Keratinocyte (primary cell): ENCODE measurements at regions not wholly inside any gene's neighbourhood (a gene's known extent, or its start where the extent isn't known, plus 50 kb on each side); places are given as distances from the start of the nearest gene placed in this dataset.

Source experiments
- DNase-seq: peaks from one replicate; pipeline ENCODE4 v3.0.0-alpha.2; 2011; ENCODE audit warnings: low read depth, missing footprints, low spot score
- FAIRE-seq: peaks from 2 replicates; lab custom pipeline; 2011; peaks lifted over from hg19 to GRCh38; lab: Jason Lieb, UNC
- H2AFZ ChIP-seq: 2 replicates; pipeline ENCODE4 v1.6.0; 2012; ENCODE audit warnings: low read length, control low read depth, inconsistent platforms; ENCODE audit not compliant: control insufficient read depth
- H3K27ac ChIP-seq: 2 replicates; pipeline ENCODE4 v1.5.1; 2011; ENCODE audit warnings: low read length; ENCODE audit not compliant: control insufficient read depth, insufficient read depth
- H3K27me3 ChIP-seq: 3 replicates; pipeline ENCODE4 v1.6.0; 2011; ENCODE audit warnings: low read length; ENCODE audit not compliant: control insufficient read depth, insufficient read depth; ENCODE audit errors: extremely low read depth
- H3K36me3 ChIP-seq, 2 experiments: 2 replicates in 1 of 2; 3 replicates in 1 of 2; pipeline ENCODE4 v1.5.1; 2011; ENCODE audit warnings: low read length in 2 of 2, mild to moderate bottlenecking in 1 of 2; ENCODE audit not compliant: control insufficient read depth in 2 of 2, insufficient read depth in 2 of 2; ENCODE audit errors: extremely low read depth in 1 of 2
- H3K4me1 ChIP-seq: 3 replicates; pipeline ENCODE4 v1.5.1; 2011; ENCODE audit warnings: low read length; ENCODE audit not compliant: control insufficient read depth, insufficient read depth; ENCODE audit errors: extremely low read depth
- H3K4me2 ChIP-seq: 3 replicates; pipeline ENCODE4 v1.6.0; 2011; ENCODE audit warnings: low read depth, low read length; ENCODE audit not compliant: control insufficient read depth, insufficient read depth; ENCODE audit errors: extremely low read depth
- H3K4me3 ChIP-seq, 3 experiments: fragments of 200-600 bp in 1 of 3; sonication (generic) in 1 of 3; 2 replicates in 2 of 3; 3 replicates in 1 of 3; pipeline ENCODE4 v1.5.1; 2011 to 2016; ENCODE audit warnings: low read length in 3 of 3, mild to moderate bottlenecking in 3 of 3, control low read depth in 2 of 3, inconsistent platforms in 1 of 3, low read depth in 1 of 3, mixed read lengths in 1 of 3, mixed run types in 1 of 3, moderate library complexity in 1 of 3; ENCODE audit not compliant: control insufficient read depth in 2 of 3, insufficient read depth in 2 of 3; ENCODE audit errors: extremely low read depth in 1 of 3
- H3K79me2 ChIP-seq: 2 replicates; pipeline ENCODE4 v1.6.0; 2012; ENCODE audit warnings: low read length; ENCODE audit not compliant: control insufficient read depth, insufficient read depth
- H3K9ac ChIP-seq: 3 replicates; pipeline ENCODE4 v1.6.0; 2011; ENCODE audit warnings: low read length; ENCODE audit not compliant: control insufficient read depth, insufficient read depth; ENCODE audit errors: extremely low read depth
- H3K9me1 ChIP-seq: 3 replicates; pipeline ENCODE4 v1.6.0; 2011; ENCODE audit warnings: low read length; ENCODE audit not compliant: control insufficient read depth, insufficient read depth; ENCODE audit errors: extremely low read depth
- H3K9me3 ChIP-seq: 2 replicates; pipeline ENCODE4 v1.5.1; 2012; ENCODE audit warnings: low read depth, low read length; ENCODE audit not compliant: control insufficient read depth
- H4K20me1 ChIP-seq: 3 replicates; pipeline ENCODE4 v1.6.0; 2011; ENCODE audit warnings: low read length; ENCODE audit not compliant: control insufficient read depth, insufficient read depth; ENCODE audit errors: extremely low read depth
- EZH2 ChIP-seq: IDR thresholded peaks from one replicate; pipeline ENCODE4 v1.6.1; 2012; ENCODE audit warnings: inconsistent platforms, mild to moderate bottlenecking, low read length, moderate library complexity
- dilution Hi-C: fragments of 300-500 bp; cut with MboI; formaldehyde crosslinking; loops from one replicate; pipeline ENCODE4 v1.7.0; 2020; ENCODE audit warnings: low sequenced_read_pairs; ENCODE audit not compliant: extremely low pct_ligation_motif_present
- TF ChIP-seq, protein P1 (sequence below), 3 experiments: IDR thresholded peaks in 1 of 3; conservative IDR thresholded peaks in 1 of 3; optimal IDR thresholded peaks in 1 of 3; 2 replicates in 2 of 3; 3 replicates in 1 of 3; pipeline versions ENCODE3 to v1.5.1; 2011; ENCODE audit warnings: low read length in 3 of 3, mild to moderate bottlenecking in 3 of 3, moderate library complexity in 2 of 3, control low read depth in 1 of 3, inconsistent platforms in 1 of 3; ENCODE audit not compliant: insufficient read depth in 2 of 3; ENCODE audit errors: extremely low read depth in 1 of 3

DNA sequence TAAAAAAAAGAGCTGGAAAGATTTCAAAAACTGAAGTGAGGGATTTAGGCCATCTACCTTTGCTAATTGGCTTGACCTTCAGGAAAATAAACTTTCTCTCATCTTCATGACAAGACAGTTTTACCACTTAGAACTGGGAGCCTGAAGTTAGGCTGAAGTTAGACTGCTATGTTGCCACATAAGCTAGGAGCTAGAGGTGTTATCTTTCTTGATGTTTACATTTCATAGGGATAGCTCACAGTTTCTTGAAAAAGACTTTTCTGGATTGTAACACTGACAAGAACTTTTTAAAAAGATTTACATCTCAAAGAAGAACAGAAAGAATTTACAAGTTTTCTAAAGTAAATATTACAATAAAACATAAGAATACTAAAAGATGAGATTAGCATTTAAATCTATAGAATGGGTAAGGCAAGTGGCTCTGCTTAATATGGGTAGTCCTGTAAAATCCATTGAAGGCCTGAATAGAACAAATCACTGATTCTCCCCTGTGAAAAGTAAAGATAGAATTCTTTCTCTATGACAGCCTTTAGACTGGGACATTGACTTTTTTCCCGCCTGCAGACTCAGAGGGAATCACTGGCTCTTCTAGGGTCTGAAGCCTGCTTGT lies 1665.4 kb upstream of the CDH9 start:
- H3K79me2 ChIP-seq = no peaks in the 10 kb centered on the region

DNA sequence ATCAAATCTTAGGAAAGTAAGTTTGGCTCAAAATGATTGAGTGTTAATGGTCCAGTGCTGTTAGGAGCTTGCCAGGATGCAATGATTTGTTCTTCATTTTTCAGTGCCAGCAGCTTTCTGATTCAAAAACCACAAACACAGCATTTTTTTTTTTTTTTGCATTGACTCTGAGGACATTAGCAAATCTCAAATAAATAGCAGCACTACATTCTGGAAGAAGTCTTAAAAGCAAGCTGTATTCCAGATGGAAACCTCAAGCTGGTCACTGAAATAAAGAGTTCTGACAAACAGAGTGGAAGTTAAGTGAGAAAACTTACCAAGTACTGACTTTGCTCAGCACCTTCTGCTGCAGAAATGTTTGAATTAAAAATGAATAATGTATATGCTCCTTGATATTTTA lies 1653.1 kb upstream of the CDH9 start:
- TF ChIP-seq EZH2 = no peak
- TF ChIP-seq, protein P1, sequence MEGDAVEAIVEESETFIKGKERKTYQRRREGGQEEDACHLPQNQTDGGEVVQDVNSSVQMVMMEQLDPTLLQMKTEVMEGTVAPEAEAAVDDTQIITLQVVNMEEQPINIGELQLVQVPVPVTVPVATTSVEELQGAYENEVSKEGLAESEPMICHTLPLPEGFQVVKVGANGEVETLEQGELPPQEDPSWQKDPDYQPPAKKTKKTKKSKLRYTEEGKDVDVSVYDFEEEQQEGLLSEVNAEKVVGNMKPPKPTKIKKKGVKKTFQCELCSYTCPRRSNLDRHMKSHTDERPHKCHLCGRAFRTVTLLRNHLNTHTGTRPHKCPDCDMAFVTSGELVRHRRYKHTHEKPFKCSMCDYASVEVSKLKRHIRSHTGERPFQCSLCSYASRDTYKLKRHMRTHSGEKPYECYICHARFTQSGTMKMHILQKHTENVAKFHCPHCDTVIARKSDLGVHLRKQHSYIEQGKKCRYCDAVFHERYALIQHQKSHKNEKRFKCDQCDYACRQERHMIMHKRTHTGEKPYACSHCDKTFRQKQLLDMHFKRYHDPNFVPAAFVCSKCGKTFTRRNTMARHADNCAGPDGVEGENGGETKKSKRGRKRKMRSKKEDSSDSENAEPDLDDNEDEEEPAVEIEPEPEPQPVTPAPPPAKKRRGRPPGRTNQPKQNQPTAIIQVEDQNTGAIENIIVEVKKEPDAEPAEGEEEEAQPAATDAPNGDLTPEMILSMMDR (optimal IDR thresholded peaks at IDR 0.05 in 1 of 3, IDR thresholded peaks at IDR 0.05 in 1 of 3, conservative IDR thresholded peaks at IDR 0.05 in 1 of 3; ENCODE audit: extremely low read depth in 1 of 3, insufficient read depth in 2 of 3, low read length in 3 of 3) = no peak
- no peak overlapping the region for H3K4me2 ChIP-seq
- no peak overlapping the region for H3K4me3 ChIP-seq
- DNase-seq = no peak
- dilution Hi-C loops = no loop called here
- H4K20me1 ChIP-seq = no peaks in the 10 kb centered on the region
- no peak overlapping the region for H2AFZ ChIP-seq
- no peaks in the 10 kb centered on the region for H3K36me3 ChIP-seq
- H3K4me1 ChIP-seq = no peaks in the 10 kb centered on the region
- no peaks in the 10 kb centered on the region for H3K27me3 ChIP-seq
- no peak for FAIRE-seq
- no peaks in the 10 kb centered on the region for H3K79me2 ChIP-seq
- no peaks in the 10 kb centered on the region for H3K9me1 ChIP-seq
- H3K9me3 ChIP-seq = no peaks in the 10 kb centered on the region
- H3K27ac ChIP-seq = no peak overlapping the region
- no peak overlapping the region for H3K9ac ChIP-seq

More for the DNA sequence above, 1665.4 kb upstream of the CDH9 start:
- TF ChIP-seq EZH2 = no peak
- TF ChIP-seq, protein P1 (optimal IDR thresholded peaks at IDR 0.05 in 1 of 3, IDR thresholded peaks at IDR 0.05 in 1 of 3, conservative IDR thresholded peaks at IDR 0.05 in 1 of 3; ENCODE audit: extremely low read depth in 1 of 3, insufficient read depth in 2 of 3, low read length in 3 of 3) = no peak
- no peak overlapping the region for H3K4me3 ChIP-seq
- H3K4me1 ChIP-seq = no peaks in the 10 kb centered on the region
- no peak overlapping the region for H2AFZ ChIP-seq
- H3K9me1 ChIP-seq = no peaks in the 10 kb centered on the region
- no peak overlapping the region for H3K27ac ChIP-seq
- DNase-seq = no peak
- no peak overlapping the region for H3K9ac ChIP-seq
- H4K20me1 ChIP-seq = no peaks in the 10 kb centered on the region
- H3K27me3 ChIP-seq = no peaks in the 10 kb centered on the region
- dilution Hi-C loops = no loop called here
- no peak overlapping the region for H3K4me2 ChIP-seq
- FAIRE-seq = no peak
- no peaks in the 10 kb centered on the region for H3K9me3 ChIP-seq
- H3K36me3 ChIP-seq = no peaks in the 10 kb centered on the region
